Stomach (tissue), 8 donors: ENCODE measurements at regions not wholly inside any gene's neighbourhood (a gene's known extent, or its start where the extent isn't known, plus 50 kb on each side); places are given as distances from the start of the nearest gene placed in this dataset.

Source experiments
- DNase-seq, 2 donors: peaks; one replicate each; pipeline versions ENCODE4 v3.0.0 to v3.0.0-alpha.2; 2013 to 2019
- H3K27ac ChIP-seq, 5 donors: fragments of 200-600 bp in 4 of 5; sonication (generic) in 4 of 5; one replicate each; pipeline ENCODE4 v1.5.1; 2013 to 2019; ENCODE audit warnings: mild to moderate bottlenecking in 1 of 5, moderate library complexity in 1 of 5
- H3K27me3 ChIP-seq, 3 donors: fragments of 200-600 bp; sonication (generic); one replicate each; pipeline ENCODE4 v1.5.1; 2017 to 2019; ENCODE audit warnings: mixed run types in 1 of 3
- H3K36me3 ChIP-seq, 4 donors: fragments of 200-600 bp; sonication (generic); 1 replicate in 3 of 4; 2 replicates in 1 of 4; pipeline ENCODE4 v1.5.1; 2016 to 2019
- H3K4me1 ChIP-seq, 4 donors: fragments of 200-600 bp; sonication (generic); one replicate each; pipeline ENCODE4 v1.5.1; 2016 to 2019
- H3K4me3 ChIP-seq, 4 donors: fragments of 200-600 bp; sonication (generic) in 3 of 4; one replicate each; pipeline ENCODE4 v1.5.1; 2016 to 2019; ENCODE audit warnings: mild to moderate bottlenecking in 1 of 4
- H3K9me3 ChIP-seq, 4 donors: fragments of 200-600 bp; sonication (generic); one replicate each; pipeline ENCODE4 v1.5.1; 2016 to 2019
- CTCF ChIP-seq, 7 experiments: fragments of 450-650 bp in 4 of 7; fragments of 200-600 bp in 3 of 7; sonication (generic) in 3 of 7; IDR thresholded peaks; one replicate each; pipeline ENCODE4 v1.5.1; 2016 to 2019; ENCODE audit warnings: antibody characterized with exemption in 7 of 7, control low read depth in 2 of 7, mild to moderate bottlenecking in 1 of 7
- EP300 ChIP-seq: sonication (generic); formaldehyde crosslinking; IDR thresholded peaks from one replicate; pipeline ENCODE4 v1.6.1; 2017; ENCODE audit warnings: antibody characterized with exemption
- POLR2A ChIP-seq, 4 donors: fragments of 450-650 bp; IDR thresholded peaks; one replicate each; pipeline ENCODE4 v1.6.1; 2016; ENCODE audit warnings: antibody characterized with exemption in 4 of 4, control low read depth in 2 of 4, mild to moderate bottlenecking in 1 of 4, moderate library complexity in 1 of 4
- POLR2AphosphoS5 ChIP-seq, 3 donors: sonication (generic); formaldehyde crosslinking; IDR thresholded peaks; one replicate each; pipeline ENCODE4 v1.6.1; 2016; ENCODE audit warnings: antibody characterized with exemption in 3 of 3
- WGBS, 5 donors: extraction: QIAGEN DNeasy Blood & Tissue Kit in 3 of 5; methylation state at CpG; one replicate each; pipeline versions ENCODE4 v1.1.5 to v1.1.7; 2013 to 2018; 5-methylcytosine and 5-hydroxymethylcytosine counted together
- intact Hi-C: fragments of 100-400 bp; cut with DNase I; formaldehyde crosslinking; loops from one replicate; pipeline ENCODE4 v1.15.1; 2023; ENCODE audit warnings: low total_unique reads
- donor health status: healthy with polysubstance abuse.
- donor health status: Bipolar disorder and iron deficiency.
- donor health status: healthy.

DNA sequence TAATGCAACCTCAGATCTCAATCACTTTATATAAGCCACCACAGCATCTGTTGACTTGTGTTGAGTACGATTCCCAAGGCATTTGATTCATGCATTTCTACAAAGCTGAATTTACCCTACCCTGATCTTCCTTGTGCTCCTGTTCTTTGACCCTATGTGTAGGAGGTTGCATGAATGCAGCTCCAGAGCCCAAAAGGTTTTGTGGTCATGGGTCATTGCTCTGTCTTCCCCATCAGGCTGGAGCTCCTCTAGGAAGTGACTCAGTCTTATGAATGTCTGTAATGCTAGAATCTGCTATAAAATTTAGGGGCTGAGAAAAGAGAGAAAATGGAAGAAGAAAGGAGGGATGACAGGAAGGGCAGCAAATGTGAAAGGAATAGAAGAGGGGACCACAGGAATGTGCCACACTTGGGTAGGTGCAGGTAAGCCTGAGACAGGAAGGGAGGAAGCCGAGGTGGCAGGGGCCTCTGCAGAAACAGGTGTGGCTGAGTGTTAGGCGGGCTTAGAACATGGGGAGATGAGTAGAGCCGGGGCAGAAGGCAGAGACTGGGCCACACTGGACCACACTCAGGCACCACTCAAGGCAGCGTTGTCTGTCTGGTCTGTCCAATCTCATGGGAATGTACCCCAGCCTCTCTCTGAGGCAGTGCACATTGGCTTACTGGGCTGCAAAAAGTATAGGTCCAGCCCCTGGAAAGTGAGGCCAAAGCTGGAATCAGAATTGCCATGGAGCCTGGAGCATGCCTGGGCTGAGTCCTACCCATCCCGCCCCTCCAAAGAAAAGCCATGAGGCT lies 334.1 kb downstream of the BCL11B start:
- DNase-seq: no peak
- 77 to 92% (median 89%) methylated on average over 6 of the region's 6 CpGs for WGBS, 5 donors
- H3K36me3 ChIP-seq: no peaks in the 10 kb centered on the region
- H3K4me3 ChIP-seq: no peak overlapping the region
- no peaks in the 10 kb centered on the region for H3K4me1 ChIP-seq
- H3K9me3 ChIP-seq: no peaks in the 10 kb centered on the region
- no peak overlapping the region for H3K27ac ChIP-seq
- intact Hi-C loops: no loop called here
- peaks cover 0 to 22% (median 0%) of the 10 kb centered on the region in 3 donors for H3K27me3 ChIP-seq
- TF ChIP-seq POLR2AphosphoS5 (IDR thresholded peaks at IDR 0.05): no peak
- TF ChIP-seq EP300: no peak

GRCh38 chr14:98940693-98941437 lies 331.1 kb downstream of the BCL11B start:
- no peaks in the 10 kb centered on the region for H3K36me3 ChIP-seq
- no peak overlapping the region for H3K27ac ChIP-seq
- TF ChIP-seq CTCF (IDR thresholded peaks at IDR 0.05) (no peak), POLR2AphosphoS5 (IDR thresholded peaks at IDR 0.05) (no peak), EP300 (no peak), POLR2A (IDR thresholded peaks at IDR 0.05) (no peak)
- H3K4me1 ChIP-seq: no peaks in the 10 kb centered on the region
- WGBS, 5 donors: 86 to 94% (median 88%) methylated on average over 5 of the region's 5 CpGs
- H3K4me3 ChIP-seq: no peak overlapping the region
- no peaks in the 10 kb centered on the region for H3K9me3 ChIP-seq
- no peak for DNase-seq
- intact Hi-C loops: no loop called here
- peaks cover 0 to 22% (median 0%) of the 10 kb centered on the region in 3 donors for H3K27me3 ChIP-seq

DNA sequence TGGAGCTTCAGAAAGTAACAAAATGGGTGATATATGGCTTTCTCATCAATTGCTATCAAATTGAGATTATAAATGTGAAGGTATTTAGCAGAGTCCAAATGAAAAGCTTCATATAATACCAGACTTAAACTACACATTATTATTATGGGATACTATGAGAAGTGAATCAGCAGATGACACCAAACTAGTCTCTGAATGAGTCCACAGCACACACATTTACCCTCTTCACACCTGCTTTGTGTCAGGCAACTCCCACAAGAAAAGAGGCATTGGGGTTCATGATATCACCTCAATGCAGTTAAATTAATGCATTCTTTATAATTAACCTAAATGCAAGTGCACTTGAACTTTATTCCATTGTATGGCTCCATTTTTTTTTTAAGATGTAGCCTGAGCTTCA lies 330.5 kb downstream of the BCL11B start:
- Histone ChIP-seq H3K27ac (no peak overlapping the region), H3K27me3 (peaks cover 0 to 20% (median 0%) of the 10 kb centered on the region in 3 donors), H3K4me1 (peaks cover 0 to 6% (median under 1%) of the 10 kb centered on the region in 4 donors), H3K9me3 (no peaks in the 10 kb centered on the region), H3K36me3 (no peaks in the 10 kb centered on the region), H3K4me3 (no peak overlapping the region)
- TF ChIP-seq POLR2AphosphoS5 (IDR thresholded peaks at IDR 0.05) (no peak), EP300 (no peak), CTCF (IDR thresholded peaks at IDR 0.05) (no peak), POLR2A (IDR thresholded peaks at IDR 0.05) (no peak)
- intact Hi-C loops: no loop called here
- no peak for DNase-seq

GRCh38 chr14:98943907-98944306 lies 328.1 kb downstream of the BCL11B start:
- no peak for DNase-seq
- no peak for TF ChIP-seq EP300
- TF ChIP-seq CTCF (IDR thresholded peaks at IDR 0.05): no peak
- TF ChIP-seq POLR2AphosphoS5 (IDR thresholded peaks at IDR 0.05): no peak
- TF ChIP-seq POLR2A (IDR thresholded peaks at IDR 0.05): no peak
- Histone ChIP-seq H3K4me3 (no peak overlapping the region), H3K27ac (no peak overlapping the region), H3K36me3 (no peaks in the 10 kb centered on the region), H3K27me3 (no peaks in the 10 kb centered on the region), H3K4me1 (peaks cover 0 to 16% (median 9%) of the 10 kb centered on the region in 4 donors), H3K9me3 (no peaks in the 10 kb centered on the region)
- 91 to 97% (median 93%) methylated on average over 6 of the region's 6 CpGs for WGBS, 5 donors
- intact Hi-C loops: no loop called here
